ENCODE measurements at regions not wholly inside any gene's neighbourhood (a gene's known extent, or its start where the extent isn't known, plus 50 kb on each side); places are given as distances from the start of the nearest gene placed in this dataset.

- H3K9ac ChIP-seq (ENCODE audit: low read length): no peak overlapping the region
- no peaks in the 10 kb centered on the region for H4K20me1 ChIP-seq (ENCODE audit: low read depth, low read length)
- H3K79me2 ChIP-seq (ENCODE audit: insufficient read depth, low read length): no peaks in the 10 kb centered on the region
- TF ChIP-seq EZH2phosphoT487 (conservative IDR thresholded peaks at IDR 0.05; ENCODE audit: low read length): no peak
- TF ChIP-seq CTCF (IDR thresholded peaks at IDR 0.05; ENCODE audit: insufficient read depth, low read length, poor library complexity, severe bottlenecking): no peak
- no peaks in the 10 kb centered on the region for H3K9me3 ChIP-seq (ENCODE audit: insufficient read depth, low read length)
- no peaks in the 10 kb centered on the region for H3K9me2 ChIP-seq (replicated peaks; ENCODE audit: insufficient read depth, low read length)
- no peaks in the 10 kb centered on the region for H3F3A ChIP-seq (ENCODE audit: insufficient read depth)
- H2AFZ ChIP-seq (ENCODE audit: low read depth, low read length, severe bottlenecking): no peak overlapping the region
- no peak overlapping the region for H3K4me2 ChIP-seq (ENCODE audit: low read depth, low read length, poor library complexity, severe bottlenecking)
- no peak overlapping the region for H3K27ac ChIP-seq (ENCODE audit: low read depth, low read length)
- no peaks in the 10 kb centered on the region for H3K36me3 ChIP-seq (ENCODE audit: low read length)
- H3K4me3 ChIP-seq (ENCODE audit: insufficient read depth, low read length, poor library complexity, severe bottlenecking): no peak overlapping the region
- H3K27me3 ChIP-seq (ENCODE audit: low read length): no peaks in the 10 kb centered on the region
These were observed 145.4 kb upstream of the TWIST2 start for GRCh38 chr2:238702276-238703052.

DNA sequence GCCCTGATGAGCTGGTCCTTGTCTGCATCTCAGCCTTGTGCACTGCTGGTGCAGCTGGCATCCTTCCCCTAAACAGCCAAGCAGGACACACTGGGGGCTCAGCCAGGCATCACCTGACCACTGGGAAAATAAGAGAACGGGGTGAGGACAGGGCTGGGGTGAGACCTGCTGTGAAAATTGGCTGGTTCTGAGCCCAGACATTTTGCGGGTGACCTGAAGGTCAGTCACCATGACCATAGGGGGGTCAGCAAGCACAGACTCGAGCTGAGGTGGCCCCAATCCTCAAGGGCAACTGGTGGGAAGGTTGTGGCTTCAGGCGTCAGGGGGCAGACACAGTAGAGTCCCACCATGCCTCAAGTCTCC is 144.9 kb upstream of the TWIST2 start:
- Histone ChIP-seq H3K9me3 (ENCODE audit: insufficient read depth, low read length) (no peaks in the 10 kb centered on the region), H3K4me3 (ENCODE audit: insufficient read depth, low read length, poor library complexity, severe bottlenecking) (no peak overlapping the region), H3K79me2 (ENCODE audit: insufficient read depth, low read length) (no peaks in the 10 kb centered on the region), H3K27ac (ENCODE audit: low read depth, low read length) (no peak overlapping the region), H3F3A (ENCODE audit: insufficient read depth) (no peaks in the 10 kb centered on the region), H3K36me3 (ENCODE audit: low read length) (no peaks in the 10 kb centered on the region), H4K20me1 (ENCODE audit: low read depth, low read length) (no peaks in the 10 kb centered on the region), H2AFZ (ENCODE audit: low read depth, low read length, severe bottlenecking) (no peak overlapping the region), H3K27me3 (ENCODE audit: low read length) (no peaks in the 10 kb centered on the region), H3K4me2 (ENCODE audit: low read depth, low read length, poor library complexity, severe bottlenecking) (no peak overlapping the region), H3K9me2 (replicated peaks; ENCODE audit: insufficient read depth, low read length) (no peaks in the 10 kb centered on the region), H3K9ac (ENCODE audit: low read length) (no peak overlapping the region)
- TF ChIP-seq EZH2phosphoT487 (conservative IDR thresholded peaks at IDR 0.05; ENCODE audit: low read length): no peak

DNA sequence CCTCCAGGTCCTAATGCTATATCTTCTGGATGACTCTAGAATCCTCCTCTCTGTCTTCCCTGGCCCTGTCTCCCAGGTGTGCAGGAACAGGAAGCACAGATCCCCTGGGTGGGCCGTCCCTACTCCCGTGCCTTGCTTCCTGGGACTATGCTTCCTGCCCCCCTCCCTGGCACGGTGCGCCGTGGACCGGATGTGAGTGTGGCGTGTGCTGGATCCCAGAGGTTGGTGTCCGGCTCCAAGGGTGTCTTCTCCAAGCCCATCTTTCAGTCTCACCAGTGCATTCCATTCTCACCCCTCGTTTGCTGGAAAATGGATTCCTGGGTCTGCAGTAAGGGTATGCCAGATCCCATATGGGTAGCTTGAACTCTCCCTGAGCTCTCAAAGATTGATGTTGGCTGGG is 144.4 kb upstream of the TWIST2 start:
- H3K79me2 ChIP-seq (ENCODE audit: insufficient read depth, low read length): no peaks in the 10 kb centered on the region
- H3K27me3 ChIP-seq (ENCODE audit: low read length): no peaks in the 10 kb centered on the region
- H4K20me1 ChIP-seq (ENCODE audit: low read depth, low read length): no peaks in the 10 kb centered on the region
- no peaks in the 10 kb centered on the region for H3F3A ChIP-seq (ENCODE audit: insufficient read depth)
- TF ChIP-seq CTCF (IDR thresholded peaks at IDR 0.05; ENCODE audit: insufficient read depth, low read length, poor library complexity, severe bottlenecking) (no peak), EZH2phosphoT487 (conservative IDR thresholded peaks at IDR 0.05; ENCODE audit: low read length) (no peak)
- H3K27ac ChIP-seq (ENCODE audit: low read depth, low read length): no peak overlapping the region
- no peaks in the 10 kb centered on the region for H3K9me3 ChIP-seq (ENCODE audit: insufficient read depth, low read length)
- H3K9me2 ChIP-seq (replicated peaks; ENCODE audit: insufficient read depth, low read length): no peaks in the 10 kb centered on the region
- no peaks in the 10 kb centered on the region for H3K36me3 ChIP-seq (ENCODE audit: low read length)
- no peak overlapping the region for H3K4me2 ChIP-seq (ENCODE audit: low read depth, low read length, poor library complexity, severe bottlenecking)
- no peak overlapping the region for H3K4me3 ChIP-seq (ENCODE audit: insufficient read depth, low read length, poor library complexity, severe bottlenecking)
- H3K9ac ChIP-seq (ENCODE audit: low read length): no peak overlapping the region
- H2AFZ ChIP-seq (ENCODE audit: low read depth, low read length, severe bottlenecking): no peak overlapping the region

- Histone ChIP-seq H3F3A (ENCODE audit: insufficient read depth) (no peaks in the 10 kb centered on the region), H3K27ac (ENCODE audit: low read depth, low read length) (no peak overlapping the region), H3K9me3 (ENCODE audit: insufficient read depth, low read length) (no peaks in the 10 kb centered on the region), H2AFZ (ENCODE audit: low read depth, low read length, severe bottlenecking) (no peak overlapping the region), H3K4me2 (ENCODE audit: low read depth, low read length, poor library complexity, severe bottlenecking) (no peak overlapping the region), H3K9ac (ENCODE audit: low read length) (no peak overlapping the region), H4K20me1 (ENCODE audit: low read depth, low read length) (no peaks in the 10 kb centered on the region), H3K27me3 (ENCODE audit: low read length) (no peaks in the 10 kb centered on the region), H3K4me3 (ENCODE audit: insufficient read depth, low read length, poor library complexity, severe bottlenecking) (no peak overlapping the region), H3K79me2 (ENCODE audit: insufficient read depth, low read length) (no peaks in the 10 kb centered on the region), H3K9me2 (replicated peaks; ENCODE audit: insufficient read depth, low read length) (no peaks in the 10 kb centered on the region), H3K36me3 (ENCODE audit: low read length) (no peaks in the 10 kb centered on the region)
- TF ChIP-seq CTCF (IDR thresholded peaks at IDR 0.05; ENCODE audit: insufficient read depth, low read length, poor library complexity, severe bottlenecking): no peak
- TF ChIP-seq EZH2phosphoT487 (conservative IDR thresholded peaks at IDR 0.05; ENCODE audit: low read length): no peak
These were observed 143.2 kb upstream of the TWIST2 start for GRCh38 chr2:238704471-238705225.
